Renal pelvis (tissue), 1 donor: ENCODE measurements at regions not wholly inside any gene's neighbourhood (a gene's known extent, or its start where the extent isn't known, plus 50 kb on each side); places are given as distances from the start of the nearest gene placed in this dataset.

Experiments used
- DNase-seq: peaks from one replicate; pipeline ENCODE4 v3.0.0-alpha.2; 2013

DNA sequence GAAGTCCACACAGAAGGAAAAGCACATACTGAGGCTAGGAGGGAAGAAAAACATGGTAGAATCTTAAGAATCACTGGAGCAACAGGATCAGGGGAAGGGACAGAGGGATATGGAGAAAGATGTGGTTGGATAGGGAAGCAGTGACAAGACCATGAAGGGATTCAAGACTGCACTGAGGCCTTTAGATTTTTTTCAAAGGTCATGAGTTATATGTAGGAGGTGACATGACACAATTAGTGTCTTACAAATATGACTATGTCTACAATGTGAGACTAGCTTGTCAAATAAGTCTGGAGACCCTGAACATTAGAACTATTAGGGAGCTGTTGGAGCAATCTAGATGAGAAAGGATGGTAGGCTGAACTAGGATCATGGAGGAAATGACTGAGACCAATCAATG, 1130.3 kb upstream of the ZEB2 start:
- DNase-seq: no peak

DNA sequence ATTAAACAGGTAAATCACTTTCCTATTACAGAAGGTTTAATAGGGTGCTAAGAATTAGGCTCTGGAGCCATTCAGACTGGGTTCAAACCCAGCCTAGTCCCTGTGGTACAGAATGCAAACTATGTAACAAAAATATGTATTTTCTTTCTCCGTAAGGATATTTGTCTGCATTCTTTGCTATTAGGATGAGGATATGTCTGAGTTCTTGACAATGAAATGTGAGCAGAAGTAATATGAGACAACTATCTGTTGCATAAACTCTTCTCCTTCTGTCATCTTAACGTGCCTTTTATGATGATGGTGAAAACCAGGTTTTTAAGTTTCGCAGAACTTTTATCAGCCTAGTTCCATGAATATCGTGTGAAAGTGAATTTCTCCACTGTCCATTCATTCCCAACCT, 1129.1 kb upstream of the ZEB2 start:
- DNase-seq: no peak

DNA sequence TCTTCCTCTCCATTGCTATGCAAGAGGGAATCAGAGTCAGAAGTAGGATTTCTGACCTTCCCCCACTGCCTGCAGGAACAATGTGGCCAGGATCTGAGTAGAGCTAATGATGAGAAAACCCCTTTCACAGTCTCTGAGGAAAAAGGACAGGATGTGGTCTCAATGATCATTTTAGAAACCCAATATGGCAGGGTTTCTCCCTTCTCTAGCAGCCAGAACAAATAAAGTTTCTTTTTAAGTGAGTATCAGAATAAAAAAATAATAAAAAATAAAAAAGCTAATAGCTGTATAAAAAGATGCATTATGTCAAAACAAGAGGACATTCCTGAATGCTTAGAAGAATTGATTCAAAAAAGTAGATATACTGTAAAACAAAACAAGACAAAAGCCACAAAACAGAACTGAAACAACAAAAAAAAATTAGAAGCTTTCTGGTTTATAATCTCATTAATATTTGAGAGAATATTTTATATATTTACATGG, 1124.9 kb upstream of the ZEB2 start:
- no peak for DNase-seq

DNA sequence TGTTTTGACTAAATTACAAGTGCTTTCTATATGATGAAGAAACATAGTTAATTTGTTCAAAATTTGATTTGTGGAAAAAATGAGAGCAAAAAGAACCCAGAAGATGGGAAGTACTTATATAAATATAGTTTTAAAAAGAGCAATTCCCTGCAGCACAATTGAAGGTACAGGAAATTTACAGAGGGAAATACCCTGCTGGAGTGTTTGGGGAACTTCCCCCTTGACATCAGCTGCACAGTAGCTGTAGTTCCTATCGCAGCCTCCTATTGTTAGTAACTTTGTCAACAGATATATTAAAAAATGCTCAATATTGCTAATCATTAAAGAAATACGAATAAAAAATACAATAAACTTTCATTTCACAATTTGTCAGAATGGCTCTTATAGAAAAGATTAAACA, 1118.8 kb upstream of the ZEB2 start:
- DNase-seq: no peak

DNA sequence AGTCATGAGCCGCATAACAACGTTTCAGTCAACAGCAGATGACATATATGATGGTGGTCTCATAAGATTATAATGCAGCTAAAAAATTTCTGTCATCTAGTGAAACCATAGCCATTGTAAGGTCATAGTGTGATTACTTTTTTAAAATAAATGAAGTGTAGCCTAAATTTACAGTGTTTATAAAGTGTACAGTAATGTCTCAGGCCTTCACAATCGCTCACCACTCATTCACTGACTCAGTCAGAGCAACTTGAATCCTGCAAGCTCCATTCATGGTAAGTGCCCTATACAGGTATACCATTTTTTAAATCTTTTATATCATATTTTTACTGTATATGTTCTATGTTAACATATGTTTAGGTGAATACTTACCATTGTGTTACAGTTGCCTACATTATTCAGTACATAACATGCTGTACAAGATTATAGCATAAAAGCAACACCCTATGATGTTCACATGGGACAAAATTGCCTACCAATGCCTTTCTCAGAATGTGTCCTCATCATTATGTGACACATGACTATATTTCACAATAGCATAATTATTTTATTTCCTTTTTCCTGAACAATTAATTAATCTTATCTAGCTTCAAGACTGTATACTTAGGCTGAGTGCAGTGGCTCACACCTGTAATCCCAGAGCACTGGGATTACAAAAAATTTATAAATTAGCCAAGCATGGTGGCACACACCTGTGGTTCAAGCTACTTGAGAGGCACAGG, 1115.9 kb upstream of the ZEB2 start:
- no peak for DNase-seq

DNA sequence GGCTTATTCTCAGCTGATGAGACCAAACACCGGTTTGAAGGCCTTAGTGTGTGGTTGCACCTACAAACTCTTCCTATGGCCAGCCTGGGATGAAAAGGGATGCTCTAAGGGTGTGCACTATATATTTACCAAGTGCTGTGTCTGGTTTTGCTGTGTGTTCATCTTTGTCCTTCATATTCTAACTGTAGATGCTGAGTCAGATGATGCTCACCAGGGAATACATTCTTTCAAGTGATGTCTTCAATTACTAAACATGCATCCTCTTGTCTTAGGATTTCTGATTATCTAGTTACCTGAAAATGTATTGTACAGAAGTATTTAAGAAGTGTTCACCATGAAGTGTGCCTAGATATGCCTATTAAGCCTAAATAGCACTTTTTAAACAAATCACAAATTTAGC, 1111.6 kb upstream of the ZEB2 start:
- no peak for DNase-seq

DNA sequence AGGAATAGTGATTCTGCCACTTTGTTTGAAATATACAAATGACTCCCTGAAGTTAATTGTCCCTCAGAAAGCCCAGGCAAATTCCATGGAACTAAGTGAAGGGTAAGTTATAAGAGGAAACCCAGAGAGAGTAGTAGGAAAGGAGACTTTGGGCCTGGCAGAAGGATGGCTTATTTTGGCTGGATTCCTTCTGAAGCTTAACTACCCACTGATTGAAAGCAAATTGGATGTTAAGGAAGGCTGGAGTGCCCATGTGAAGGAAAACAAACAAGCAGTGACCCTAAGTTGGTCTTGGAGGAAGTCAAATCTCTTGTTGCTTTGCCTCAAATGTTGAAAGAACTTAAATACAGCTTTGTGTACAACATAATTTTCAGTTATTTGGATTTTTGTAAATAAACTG, 1106.4 kb upstream of the ZEB2 start:
- no peak for DNase-seq

DNA sequence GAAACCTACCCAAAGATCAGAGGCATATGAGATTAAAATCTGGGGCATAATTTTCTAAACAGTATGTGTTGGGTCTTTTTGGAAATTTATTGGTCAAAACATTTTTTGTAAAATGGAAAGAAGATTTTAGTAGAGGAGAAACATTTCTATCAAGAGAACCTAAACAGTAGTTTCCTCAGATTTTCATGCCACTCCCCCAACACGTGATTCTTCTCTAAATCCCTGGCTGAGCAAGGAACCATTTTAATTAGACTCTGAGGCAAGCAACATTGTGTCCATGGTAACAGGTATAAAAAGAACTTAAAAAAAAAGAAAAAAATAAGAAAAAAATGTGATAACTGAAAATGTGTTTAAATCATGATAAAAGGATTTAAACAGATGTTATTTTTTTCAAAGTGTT, 1105.2 kb upstream of the ZEB2 start:
- DNase-seq: no peak

DNA sequence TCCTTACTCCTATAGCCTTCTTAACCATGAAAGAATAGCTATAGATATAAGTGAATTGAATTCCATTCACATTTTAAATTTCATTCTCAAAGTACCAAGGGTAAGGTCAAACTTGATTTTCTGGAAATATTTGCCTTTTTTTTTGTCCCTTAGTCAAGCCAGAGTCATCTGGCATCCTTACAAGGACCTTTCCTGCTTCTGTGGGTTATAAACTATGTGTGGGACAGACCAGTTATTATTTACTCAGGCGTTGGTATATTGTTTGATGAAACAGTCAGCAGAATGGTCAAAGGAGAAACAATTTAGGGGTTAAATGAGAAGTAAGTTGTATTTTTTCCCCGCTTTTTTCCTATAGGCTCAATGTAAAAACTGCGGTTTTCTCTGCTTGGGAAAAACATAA, 1103.2 kb upstream of the ZEB2 start:
- DNase-seq: no peak

DNA sequence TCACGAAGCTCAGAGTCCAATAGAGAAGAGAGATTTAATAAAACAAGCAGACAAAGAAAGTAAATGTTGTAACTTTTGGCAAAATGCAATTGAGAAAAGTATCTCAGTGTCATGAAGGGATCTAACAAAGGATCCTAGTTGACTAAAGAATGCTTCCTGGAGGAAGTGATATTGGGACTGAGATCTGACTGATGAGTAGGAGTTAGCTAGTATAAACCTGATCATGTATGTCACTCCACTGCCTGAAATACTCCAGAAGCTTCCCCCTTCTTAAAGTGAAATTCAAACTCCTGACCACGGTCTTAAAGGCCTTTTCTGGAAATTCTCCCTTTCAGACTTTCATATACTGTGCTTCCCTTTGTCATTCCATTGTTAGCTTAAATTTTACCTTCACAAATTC, 1102.4 kb upstream of the ZEB2 start:
- DNase-seq: no peak

DNA sequence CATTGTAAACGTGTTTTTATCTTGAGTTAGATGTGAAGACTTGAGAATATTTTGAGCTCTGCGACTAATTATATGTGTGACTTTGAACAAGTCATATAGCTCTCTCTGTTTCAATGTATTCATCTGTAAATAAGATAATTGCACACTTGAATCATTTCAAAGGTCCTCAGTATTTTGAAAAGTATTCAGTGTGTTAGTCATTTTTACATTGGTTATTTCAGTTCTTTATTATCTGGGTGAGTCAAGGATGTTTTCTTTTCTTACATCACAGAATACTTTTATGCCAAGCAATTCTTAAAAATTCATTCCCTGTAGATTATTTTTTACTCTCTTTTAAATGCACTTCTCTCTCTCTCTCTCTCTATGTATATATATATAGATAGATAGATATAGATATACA, 1098.0 kb upstream of the ZEB2 start:
- no peak for DNase-seq

DNA sequence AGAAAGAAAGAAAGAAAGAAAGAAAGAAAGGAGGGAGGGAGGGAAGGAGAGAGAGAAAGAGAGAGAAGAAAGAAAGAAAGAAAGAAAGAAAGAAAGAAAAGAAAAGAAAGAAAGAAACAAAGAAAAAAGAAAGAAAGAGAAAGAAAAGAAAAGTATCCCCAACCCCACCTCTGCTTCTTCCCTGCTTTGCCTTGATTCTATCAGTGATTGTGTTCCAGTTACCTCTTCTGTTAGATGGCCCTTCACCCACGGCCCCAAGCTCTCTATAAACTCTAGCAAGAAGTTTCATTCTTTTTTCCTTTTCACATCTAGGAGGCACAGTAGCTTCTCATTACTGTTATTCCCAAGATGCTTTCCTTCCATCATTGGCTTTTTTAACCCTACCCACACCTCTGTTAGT, 1097.5 kb upstream of the ZEB2 start:
- no peak for DNase-seq

DNA sequence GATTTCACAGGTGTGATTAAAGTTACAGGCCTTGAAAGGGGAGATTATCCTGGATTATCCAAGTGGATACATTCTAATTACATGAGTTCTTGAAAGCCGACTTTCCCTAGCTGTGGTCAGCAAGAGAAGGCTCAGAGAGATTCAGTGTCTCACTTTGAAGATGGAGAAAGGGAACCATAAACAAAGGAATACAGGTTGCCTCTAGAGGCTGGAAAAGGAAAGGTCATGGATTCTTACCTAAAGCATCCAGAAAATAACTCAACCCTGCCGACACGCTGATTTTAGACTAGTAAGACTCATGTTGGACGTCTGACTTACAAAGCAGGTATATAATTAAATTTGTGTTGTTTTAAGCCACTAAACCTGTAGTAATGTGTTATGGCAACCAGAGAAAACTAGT, 1095.7 kb upstream of the ZEB2 start:
- DNase-seq: no peak

DNA sequence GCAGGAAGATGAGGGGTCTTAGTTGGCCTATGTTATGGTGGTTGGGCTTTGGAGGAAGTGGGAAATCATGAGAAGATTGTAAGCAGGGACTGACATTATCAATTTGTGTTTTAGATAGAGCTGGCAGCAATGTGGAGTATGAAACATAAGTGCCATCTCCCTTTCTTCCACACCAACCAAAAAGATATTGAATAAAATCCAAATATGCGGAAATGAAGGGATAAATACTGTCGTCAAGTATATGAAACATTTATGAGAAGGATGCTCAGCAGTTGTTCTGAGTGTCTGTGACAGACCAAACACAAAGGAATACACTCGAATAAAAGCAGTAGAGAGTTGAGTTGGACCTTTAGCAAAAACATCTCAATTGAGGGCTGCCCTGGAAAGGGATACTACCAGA, 1090.0 kb upstream of the ZEB2 start:
- DNase-seq: no peak

DNA sequence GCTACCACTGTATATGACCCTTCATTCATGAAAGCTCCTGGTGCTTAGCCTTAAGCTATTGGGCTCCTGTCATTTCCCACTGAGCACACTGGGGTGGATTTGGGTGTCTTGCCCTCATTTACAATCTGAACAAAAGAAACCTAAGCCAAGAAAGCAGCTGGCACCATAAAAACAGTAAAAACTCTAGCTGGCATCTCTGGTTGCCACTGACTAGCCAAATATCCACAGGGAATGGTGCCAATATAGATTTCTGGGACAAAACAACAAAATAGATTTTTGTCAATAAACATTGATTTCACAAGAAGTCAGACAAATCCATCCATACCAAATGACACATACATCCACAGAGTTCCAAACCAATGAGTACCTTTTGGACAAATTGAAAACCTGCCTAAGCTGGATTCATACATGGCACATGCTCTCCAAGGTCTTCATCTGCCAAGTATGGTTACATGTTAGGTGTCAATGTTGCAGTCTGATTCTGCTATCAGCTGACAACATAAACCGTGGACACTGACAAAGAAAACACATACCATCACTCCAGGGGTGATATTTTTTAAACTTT, 1081.5 kb upstream of the ZEB2 start:
- DNase-seq: no peak

DNA sequence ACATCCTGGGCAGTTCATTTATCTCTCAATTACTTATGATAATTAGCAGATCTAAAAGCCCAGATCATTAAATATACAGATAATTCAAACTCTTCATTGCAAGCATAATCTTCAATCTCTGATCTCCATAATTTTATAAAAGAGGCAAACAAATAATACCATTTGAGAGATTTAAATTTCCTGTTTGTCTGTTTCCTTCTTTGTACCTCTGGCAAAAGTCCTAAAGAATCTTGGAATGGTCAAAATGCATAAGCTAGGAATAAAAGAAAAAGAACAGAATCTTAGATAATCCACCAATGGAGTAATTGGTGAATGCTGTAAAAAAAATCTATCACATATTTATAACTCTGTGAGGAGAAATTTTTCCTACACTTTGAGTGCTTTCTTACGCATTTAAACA, 1080.9 kb upstream of the ZEB2 start:
- DNase-seq: no peak

DNA sequence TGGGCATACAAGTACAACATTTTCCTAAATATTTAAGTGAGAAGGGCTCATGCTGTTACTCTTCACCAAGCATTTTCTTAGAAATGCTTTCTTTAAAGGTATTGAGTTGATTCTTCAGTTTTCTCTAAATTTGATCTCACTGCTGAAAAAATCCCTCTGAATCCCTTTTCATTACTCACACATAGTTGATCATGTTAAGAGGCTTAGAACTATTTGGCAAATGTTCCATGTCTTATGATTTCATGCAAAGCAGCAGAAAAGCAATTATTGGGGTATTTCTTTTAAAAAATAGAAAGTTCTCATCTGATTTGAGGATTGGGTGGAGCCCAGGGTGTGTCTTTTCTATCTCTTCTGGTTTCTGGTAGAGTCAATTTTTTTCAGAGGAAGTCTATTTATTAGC, 1079.8 kb upstream of the ZEB2 start:
- no peak for DNase-seq

DNA sequence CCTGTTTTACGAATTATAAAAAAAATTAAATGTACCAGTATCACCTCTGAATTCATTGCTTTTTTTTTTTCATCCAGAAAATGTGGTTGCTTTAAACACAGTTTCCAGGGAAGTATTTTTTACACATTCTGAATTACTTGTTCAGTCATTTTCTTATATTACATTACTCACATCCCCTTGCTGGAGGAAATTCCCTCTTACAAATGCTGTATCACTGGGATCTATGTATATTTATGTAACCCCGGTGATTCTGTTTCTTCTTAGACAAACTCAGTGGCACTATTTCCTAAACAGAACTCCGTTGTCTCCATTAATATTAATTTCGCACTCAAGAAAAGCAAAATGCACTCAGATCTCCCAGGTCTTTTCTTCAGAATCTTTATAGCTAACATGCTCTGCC, 1078.5 kb upstream of the ZEB2 start:
- no peak for DNase-seq

DNA sequence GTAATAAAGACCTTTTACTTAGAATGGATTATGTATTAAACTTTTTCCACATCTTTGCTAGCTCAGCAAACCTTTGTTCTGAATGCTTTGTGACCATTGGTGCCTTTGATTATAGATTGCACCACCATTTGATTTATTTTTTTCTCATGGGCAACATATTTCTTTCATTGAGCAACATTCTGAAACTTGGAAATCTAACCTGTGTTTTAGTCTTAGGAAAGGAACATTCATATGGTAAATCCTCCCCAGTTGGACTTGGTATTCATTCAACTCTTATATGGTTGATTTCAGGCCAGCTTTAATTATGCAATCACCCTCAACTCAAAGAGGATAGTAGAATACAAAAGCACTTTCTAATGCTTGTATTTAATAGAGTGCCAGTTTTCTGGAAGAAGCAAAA, 1077.9 kb upstream of the ZEB2 start:
- DNase-seq: no peak

DNA sequence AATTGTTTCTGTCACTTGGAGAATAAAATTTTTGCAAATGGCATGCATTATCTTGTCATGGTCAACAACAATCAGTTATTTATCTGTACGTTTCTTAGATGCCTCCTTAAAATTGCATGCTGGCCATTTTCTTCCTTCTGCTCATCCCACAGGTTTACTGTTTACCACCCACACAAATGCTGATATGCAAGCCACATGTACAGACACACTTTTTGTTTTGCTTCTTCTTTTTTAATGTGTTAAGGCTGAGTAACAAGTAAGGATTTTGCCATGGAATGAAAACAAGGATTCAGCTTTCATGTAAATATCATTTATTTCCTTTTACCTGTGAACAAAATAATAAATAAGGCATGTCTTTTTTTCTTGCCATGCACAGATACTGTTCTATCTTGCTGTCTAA, 1077.1 kb upstream of the ZEB2 start:
- no peak for DNase-seq

DNA sequence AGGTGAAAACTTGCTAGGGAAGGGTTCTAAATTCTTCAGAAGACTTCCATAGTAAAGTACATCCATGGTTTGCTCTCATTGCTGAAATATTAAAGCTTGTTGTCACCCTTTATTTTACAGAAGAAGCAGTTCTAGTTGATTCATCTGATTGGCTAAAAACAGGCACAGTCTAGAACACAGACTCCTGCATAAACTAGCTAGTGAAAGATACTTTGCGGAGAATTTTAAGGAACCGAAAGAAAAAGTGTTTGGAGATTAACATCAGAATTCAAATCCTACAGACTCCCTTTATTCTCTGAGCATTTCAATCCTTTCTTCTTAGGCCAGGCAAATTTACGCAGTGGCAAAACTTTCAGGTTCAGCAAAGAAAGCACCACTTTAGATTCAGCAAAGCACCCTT, 1076.5 kb upstream of the ZEB2 start:
- DNase-seq: no peak

DNA sequence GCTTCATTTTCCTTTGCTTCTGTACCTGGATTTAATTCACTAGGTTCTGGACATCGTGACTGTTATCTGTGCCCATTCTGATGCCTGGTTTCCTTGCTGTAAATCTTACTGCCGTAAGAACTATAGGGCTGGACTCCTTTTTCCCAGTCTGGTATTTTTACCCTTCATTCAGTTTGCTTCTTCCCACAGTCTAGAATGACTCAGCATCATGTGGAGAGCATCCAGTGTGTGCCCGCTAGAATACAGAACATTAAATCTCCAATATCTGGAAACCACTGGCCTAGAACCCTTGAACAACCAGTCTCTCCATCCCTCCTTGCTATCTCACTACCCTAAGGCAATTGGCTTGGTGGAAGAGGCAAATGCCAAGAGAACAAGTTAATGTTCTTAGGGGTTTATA, 1075.4 kb upstream of the ZEB2 start:
- DNase-seq: no peak

DNA sequence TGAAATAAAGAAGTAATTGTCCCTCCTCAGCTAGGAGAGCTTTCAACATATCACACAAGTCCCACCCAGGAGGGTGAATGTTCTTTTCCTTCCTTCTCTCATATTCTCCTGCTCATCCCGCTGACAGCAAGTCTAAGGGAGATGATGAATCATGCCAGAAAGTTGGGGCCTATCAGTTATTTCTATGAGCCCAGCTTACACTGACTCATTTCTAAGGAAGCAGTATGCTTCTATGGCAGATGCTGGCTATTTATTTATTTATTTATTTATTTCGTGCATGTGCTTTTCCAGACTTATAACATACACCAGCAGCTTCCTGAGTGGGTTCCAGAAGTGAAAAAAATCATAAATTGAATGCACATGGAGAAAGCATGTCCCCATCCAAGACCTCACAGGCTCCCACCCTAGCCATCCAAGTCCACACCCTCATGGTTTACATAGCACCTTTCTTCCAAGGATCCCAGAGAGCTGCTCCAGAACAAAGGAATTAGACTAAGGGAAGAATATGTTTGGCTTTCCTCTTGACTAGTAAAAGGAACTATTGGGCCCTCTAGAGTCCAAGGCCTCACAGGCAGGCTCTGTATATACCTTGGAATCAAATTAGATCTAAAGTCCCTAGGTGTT, 1074.2 kb upstream of the ZEB2 start:
- no peak for DNase-seq

DNA sequence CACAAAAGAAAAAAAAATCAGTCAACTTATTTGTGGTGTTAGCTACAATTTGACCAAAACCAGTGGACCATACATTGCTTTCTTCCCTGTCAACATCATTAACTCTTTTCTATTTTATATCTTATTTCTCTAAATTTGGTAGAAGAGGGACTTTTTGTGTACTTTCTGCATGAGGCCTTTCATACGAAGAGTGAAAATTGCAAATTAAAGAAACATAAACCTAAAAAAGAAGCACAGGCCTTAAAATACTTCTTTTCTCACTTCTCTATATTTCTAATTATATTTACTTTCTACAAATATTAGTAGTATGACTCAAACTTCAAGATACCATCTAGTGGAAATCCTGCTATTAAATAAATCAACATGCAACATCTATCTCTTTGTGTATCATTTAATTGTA, 1073.4 kb upstream of the ZEB2 start:
- no peak for DNase-seq
